GM21825 (cell line): ENCODE measurements at regions not wholly inside any gene's neighbourhood (a gene's known extent, or its start where the extent isn't known, plus 50 kb on each side); places are given as distances from the start of the nearest gene placed in this dataset.
A peak's percentile ranks its signal among the peaks of the same experiment; 100 is the strongest.

Source experiments
- ATAC-seq: cut with Tn5 transposase; IDR thresholded peaks from one replicate; pipeline ENCODE4 v1.9.1; 2021; ENCODE audit warnings: mild to moderate bottlenecking, moderate library complexity; ENCODE audit not compliant: unreplicated experiment

GRCh38 chr10:31081937-31082840 lies 50.5 kb upstream of the ZNF438 start:
- no peak for ATAC-seq

GRCh38 chr10:31083765-31084184 lies 52.1 kb upstream of the ZNF438 start:
- no peak for ATAC-seq

- no peak for ATAC-seq
Measured at GRCh38 chr10:31087011-31087410, 55.3 kb upstream of the ZNF438 start.

GRCh38 chr10:31087851-31088250 lies 56.2 kb upstream of the ZNF438 start:
- ATAC-seq, result no peak

GRCh38 chr10:31090894-31091607 lies 59.4 kb upstream of the ZNF438 start:
- ATAC-seq, result no peak

GRCh38 chr10:31095677-31096560 lies 64.3 kb upstream of the ZNF438 start:
- ATAC-seq, result no peak

GRCh38 chr10:31098046-31098445 lies 66.4 kb upstream of the ZNF438 start:
- no peak for ATAC-seq

GRCh38 chr10:31099094-31099493 lies 67.4 kb upstream of the ZNF438 start:
- no peak for ATAC-seq

- no peak for ATAC-seq
Measured at GRCh38 chr10:31099664-31100063, 68.0 kb upstream of the ZNF438 start.

- ATAC-seq, result no peak
Measured at GRCh38 chr10:31100115-31100601, 68.5 kb upstream of the ZNF438 start.

- ATAC-seq, result no peak
Measured at GRCh38 chr10:31100662-31101061, 69.0 kb upstream of the ZNF438 start.

- peak; percentile 72 for ATAC-seq
Measured at GRCh38 chr10:31101123-31101522, 69.5 kb upstream of the ZNF438 start.

- ATAC-seq, result no peak
Measured at GRCh38 chr10:31102421-31102820, 70.8 kb upstream of the ZNF438 start.

GRCh38 chr10:31103112-31103511 lies 71.4 kb upstream of the ZNF438 start:
- no peak for ATAC-seq

- no peak for ATAC-seq
Measured at GRCh38 chr10:31112961-31113360, 81.3 kb upstream of the ZNF438 start.

GRCh38 chr10:31116226-31116625 lies 84.6 kb upstream of the ZNF438 start:
- ATAC-seq, result no peak

GRCh38 chr10:31118556-31118955 lies 86.9 kb upstream of the ZNF438 start:
- no peak for ATAC-seq

- no peak for ATAC-seq
Measured at GRCh38 chr10:31120392-31120791, 88.7 kb upstream of the ZNF438 start.

GRCh38 chr10:31120961-31121685 lies 89.5 kb upstream of the ZNF438 start:
- ATAC-seq, result no peak
